ENCODE measurements at regions not wholly inside any gene's neighbourhood (a gene's known extent, or its start where the extent isn't known, plus 50 kb on each side); places are given as distances from the start of the nearest gene placed in this dataset.
"Not testable (repeated sequence)": the region's sequence is repeated elsewhere in the genome, so short reads cannot be mapped to it uniquely, and the experiment has no call there.

GRCh38 chr7:85336086-85336485, 149.2 kb upstream of the SEMA3D start:
- Histone ChIP-seq H3K9me3 (no peaks in the 10 kb centered on the region), H3K4me1 (no peaks in the 10 kb centered on the region), H3K36me3 (no peaks in the 10 kb centered on the region), H3K4me3 (no peak overlapping the region), H3K27me3 (no peaks in the 10 kb centered on the region), H3K27ac (no peak overlapping the region)
- intact Hi-C loops (cut with DNase I), result no loop called here
- ATAC-seq, result no peak
- TF ChIP-seq CTCF (IDR thresholded peaks at IDR 0.05), result no peak
- DNase-seq, result peak in 2 of 4 donors; percentile 16 to 39

- intact Hi-C loops (cut with DNase I); H3K27me3 ChIP-seq; H3K36me3 ChIP-seq; H3K4me1 ChIP-seq; ATAC-seq; H3K4me3 ChIP-seq; H3K27ac ChIP-seq; H3K9me3 ChIP-seq: not testable (repeated sequence)
- DNase-seq, result peak in 1 of 4 donors; percentile 34
Measured at GRCh38 chr7:85335113-85335512, 148.3 kb upstream of the SEMA3D start.

- Histone ChIP-seq H3K4me1 (no peaks in the 10 kb centered on the region), H3K36me3 (no peaks in the 10 kb centered on the region), H3K27ac (no peak overlapping the region), H3K4me3 (no peak overlapping the region), H3K9me3 (no peaks in the 10 kb centered on the region), H3K27me3 (no peaks in the 10 kb centered on the region)
- intact Hi-C loops (cut with DNase I), result no loop called here
- no peak for TF ChIP-seq CTCF (IDR thresholded peaks at IDR 0.05)
- ATAC-seq (no peak), DNase-seq (peak in 2 of 4 donors; percentile 21 to 25)
Measured at GRCh38 chr7:85328456-85328998, 141.7 kb upstream of the SEMA3D start.

DNA sequence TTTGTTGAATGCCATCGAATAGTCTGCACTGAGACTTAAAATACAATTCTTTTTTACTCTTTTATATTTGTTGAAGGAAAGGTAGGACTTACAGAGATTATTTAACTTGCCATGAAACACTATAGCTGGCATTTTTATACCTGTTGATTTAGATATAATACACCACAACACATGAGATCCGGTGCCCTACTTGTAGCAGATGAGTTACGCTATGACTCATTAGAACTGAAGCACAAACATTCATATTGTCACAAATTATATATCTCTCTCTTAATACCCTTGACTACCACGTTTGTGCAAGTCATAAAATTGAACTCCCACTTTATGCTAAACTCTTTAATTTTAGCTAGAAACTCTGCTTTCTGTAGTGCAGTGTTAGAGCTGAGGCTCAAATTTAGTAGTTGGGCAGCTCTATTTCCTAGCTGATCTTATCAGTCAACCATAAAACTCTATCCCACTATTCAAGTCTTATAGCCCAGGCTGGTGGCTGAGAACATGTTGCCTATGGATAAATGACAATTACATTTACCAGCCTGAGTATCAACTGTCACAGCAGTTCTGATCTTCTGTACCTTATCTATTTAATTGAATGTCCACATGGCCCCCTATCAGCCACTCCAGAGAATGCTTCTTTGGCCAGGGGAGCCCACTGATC, 137.4 kb upstream of the SEMA3D start:
- intact Hi-C loops (cut with DNase I), result no loop called here
- ATAC-seq, result no peak

DNA sequence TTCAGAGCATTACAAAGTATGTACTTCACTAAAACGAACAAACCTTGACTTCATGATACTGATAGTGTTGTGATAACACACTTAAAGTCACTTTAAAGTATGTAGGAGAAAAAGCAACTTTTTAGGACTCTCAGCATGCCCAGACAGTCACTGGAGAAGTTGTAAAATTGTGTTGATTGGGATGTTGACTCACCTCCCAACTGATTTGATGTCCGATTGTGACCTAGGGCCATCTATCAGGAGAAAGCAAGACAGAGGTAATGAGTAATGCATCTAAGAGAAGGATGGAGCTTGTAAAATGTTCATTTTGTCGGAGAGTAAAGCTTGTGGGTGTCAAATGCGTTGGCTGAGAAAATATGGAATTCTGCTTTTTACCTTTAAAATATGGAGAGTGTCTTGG, 135.4 kb upstream of the SEMA3D start:
- Histone ChIP-seq H3K9me3 (no peaks in the 10 kb centered on the region), H3K27ac (no peak overlapping the region), H3K4me3 (no peak overlapping the region), H3K27me3 (no peaks in the 10 kb centered on the region), H3K36me3 (no peaks in the 10 kb centered on the region), H3K4me1 (no peaks in the 10 kb centered on the region)
- DNase-seq, result no peak
- no peak for TF ChIP-seq CTCF (IDR thresholded peaks at IDR 0.05)
- ATAC-seq, result no peak
- intact Hi-C loops (cut with DNase I), result no loop called here

More for the DNA sequence above, 137.4 kb upstream of the SEMA3D start:
- no peak overlapping the region for H3K4me3 ChIP-seq
- no peak for TF ChIP-seq CTCF (IDR thresholded peaks at IDR 0.05)
- no peak overlapping the region for H3K27ac ChIP-seq
- no peak for DNase-seq
- H3K27me3 ChIP-seq, result no peaks in the 10 kb centered on the region
- H3K4me1 ChIP-seq, result no peaks in the 10 kb centered on the region
- no peaks in the 10 kb centered on the region for H3K9me3 ChIP-seq
- no peaks in the 10 kb centered on the region for H3K36me3 ChIP-seq
